ENCODE measurements at regions not wholly inside any gene's neighbourhood (a gene's known extent, or its start where the extent isn't known, plus 50 kb on each side); places are given as distances from the start of the nearest gene placed in this dataset.

GRCh38 chr17:73822371-73822770 is 178.1 kb upstream of the SDK2 start:
- Histone ChIP-seq H3K36me3 (replicated peaks in 1 of 2; ENCODE audit: control extremely low read depth in 1 of 2, control insufficient read depth in 1 of 2, extremely low read depth in 1 of 2, insufficient read depth in 2 of 2, low read length in 1 of 2) (no peaks in the 10 kb centered on the region), H3K27ac (ENCODE audit: low read length in 2 of 2) (no peak overlapping the region), H3K4me1 (ENCODE audit: control insufficient read depth in 2 of 2, insufficient read depth in 2 of 2, low read length in 2 of 2) (no peaks in the 10 kb centered on the region), H2AFZ (ENCODE audit: insufficient read depth, low read depth, low read length, poor library complexity, severe bottlenecking) (no peak overlapping the region), H3K9me3 (ENCODE audit: control extremely low read depth in 1 of 3, control insufficient read depth in 2 of 3, insufficient read depth in 1 of 3, low read length in 2 of 3) (peaks cover 0 to 15% (median 0%) of the 10 kb centered on the region in 3 donors), H3K79me2 (ENCODE audit: control insufficient read depth, insufficient read depth, low read length) (no peaks in the 10 kb centered on the region), H3K4me2 (replicated peaks; ENCODE audit: low read depth, low read length, poor library complexity, severe bottlenecking) (no peak overlapping the region), H4K20me1 (ENCODE audit: control insufficient read depth, insufficient read depth, low read length, poor library complexity, severe bottlenecking) (no peaks in the 10 kb centered on the region), H3K4me3 (ENCODE audit: control extremely low read depth in 1 of 5, extremely low read depth in 1 of 5, insufficient read depth in 1 of 5, low read depth in 2 of 5, low read length in 4 of 5) (no peak overlapping the region), H3K9ac (ENCODE audit: low read length) (no peak overlapping the region), H3K27me3 (replicated peaks in 1 of 4; ENCODE audit: control extremely low read depth in 1 of 4, control insufficient read depth in 3 of 4, insufficient read depth in 4 of 4, low read length in 3 of 4) (no peaks in the 10 kb centered on the region)
- WGBS (ENCODE audit: insufficient coverage): 96% methylated on average over 13 of the region's 13 CpGs
- intact Hi-C loops (cut with micrococcal nuclease): no loop called here
- POLR2A ChIA-PET: no interaction called here
- CTCF ChIA-PET: no interaction called here
- TF ChIP-seq EZH2 (IDR thresholded peaks at IDR 0.05; ENCODE audit: borderline replicate concordance, insufficient read depth, low read depth, low read length, poor library complexity, severe bottlenecking) (no peak), CTCF (IDR thresholded peaks at IDR 0.05) (no peak)
- ATAC-seq (ENCODE audit: low read depth): no peak
- Mint-ChIP-seq H3K27ac (no peak overlapping the region), H3K4me1 (no peaks in the 10 kb centered on the region), H3K9me3 (ENCODE audit: insufficient read depth) (peaks cover 4% of the 10 kb centered on the region), H3K27me3 (peaks cover 15% of the 10 kb centered on the region), H3K4me3 (no peak overlapping the region)
- DNase-seq: no peak

DNA sequence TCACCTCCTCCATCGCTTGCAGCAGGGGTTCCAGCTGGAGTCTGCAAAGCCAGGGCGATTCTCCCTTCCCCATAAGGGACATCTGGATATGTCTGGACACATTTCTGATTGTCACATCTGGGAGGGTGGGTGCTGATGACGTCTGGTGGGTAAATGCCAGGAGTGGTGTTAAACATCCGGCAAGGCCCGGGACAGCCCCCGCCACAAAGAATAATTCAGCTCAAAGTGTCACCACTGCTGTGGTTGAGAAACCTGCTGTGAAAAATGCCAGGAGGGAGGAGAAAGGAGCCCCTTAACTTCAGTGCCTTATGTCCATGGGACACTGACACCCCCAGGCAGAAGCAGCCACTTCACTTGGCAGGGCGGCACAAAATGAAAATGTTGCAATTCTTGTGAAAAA is 179.4 kb upstream of the SDK2 start:
- no peaks in the 10 kb centered on the region for H3K36me3 ChIP-seq (replicated peaks in 1 of 2; ENCODE audit: control extremely low read depth in 1 of 2, control insufficient read depth in 1 of 2, extremely low read depth in 1 of 2, insufficient read depth in 2 of 2, low read length in 1 of 2)

More for the DNA sequence above, 179.4 kb upstream of the SDK2 start:
- ChIA-PET POLR2A (no interaction called here), CTCF (no interaction called here)
- no peaks in the 10 kb centered on the region for H4K20me1 ChIP-seq (ENCODE audit: control insufficient read depth, insufficient read depth, low read length, poor library complexity, severe bottlenecking)
- no peaks in the 10 kb centered on the region for H3K79me2 ChIP-seq (ENCODE audit: control insufficient read depth, insufficient read depth, low read length)
- TF ChIP-seq CTCF (IDR thresholded peaks at IDR 0.05) (no peak), EZH2 (IDR thresholded peaks at IDR 0.05; ENCODE audit: borderline replicate concordance, insufficient read depth, low read depth, low read length, poor library complexity, severe bottlenecking) (no peak)
- no peak overlapping the region for H3K4me3 Mint-ChIP-seq
- H3K4me1 Mint-ChIP-seq: no peaks in the 10 kb centered on the region
- no peak overlapping the region for H3K27ac ChIP-seq (ENCODE audit: low read length in 2 of 2)
- ATAC-seq (ENCODE audit: low read depth): no peak
- H2AFZ ChIP-seq (ENCODE audit: insufficient read depth, low read depth, low read length, poor library complexity, severe bottlenecking): no peak overlapping the region
- peaks cover 15% of the 10 kb centered on the region for H3K27me3 Mint-ChIP-seq
- no peak overlapping the region for H3K4me3 ChIP-seq (ENCODE audit: control extremely low read depth in 1 of 5, extremely low read depth in 1 of 5, insufficient read depth in 1 of 5, low read depth in 2 of 5, low read length in 4 of 5)
- H3K27me3 ChIP-seq (replicated peaks in 1 of 4; ENCODE audit: control extremely low read depth in 1 of 4, control insufficient read depth in 3 of 4, insufficient read depth in 4 of 4, low read length in 3 of 4): no peaks in the 10 kb centered on the region
- WGBS (ENCODE audit: insufficient coverage): 100% methylated on average over 1 of the region's 7 CpGs
- no peak overlapping the region for H3K9ac ChIP-seq (ENCODE audit: low read length)
- no peak overlapping the region for H3K4me2 ChIP-seq (replicated peaks; ENCODE audit: low read depth, low read length, poor library complexity, severe bottlenecking)
- H3K27ac Mint-ChIP-seq: no peak overlapping the region
- intact Hi-C loops (cut with micrococcal nuclease): no loop called here
- peaks cover 1% of the 10 kb centered on the region for H3K9me3 Mint-ChIP-seq (ENCODE audit: insufficient read depth)
- no peak for DNase-seq
- peaks cover 0 to 15% (median 0%) of the 10 kb centered on the region in 3 donors for H3K9me3 ChIP-seq (ENCODE audit: control extremely low read depth in 1 of 3, control insufficient read depth in 2 of 3, insufficient read depth in 1 of 3, low read length in 2 of 3)
- no peaks in the 10 kb centered on the region for H3K4me1 ChIP-seq (ENCODE audit: control insufficient read depth in 2 of 2, insufficient read depth in 2 of 2, low read length in 2 of 2)

Data from B cell (primary cell).